CD8-positive, alpha-beta memory T cell (primary cell): ENCODE measurements at regions not wholly inside any gene's neighbourhood (a gene's known extent, or its start where the extent isn't known, plus 50 kb on each side); places are given as distances from the start of the nearest gene placed in this dataset.

Source experiments
- CTCF ChIA-PET: fragments of 350-600 bp; sonication (Branson Sonifier 250); formaldehyde crosslinking; loops from one replicate; lab custom pipeline; 2021; ENCODE audit warnings: antibody characterized with exemption; lab: Charles Lee
- POLR2A ChIA-PET: fragments of 350-600 bp; sonication (Branson Sonifier 250); formaldehyde crosslinking; loops from one replicate; lab custom pipeline; 2021; ENCODE audit warnings: antibody characterized with exemption; lab: Charles Lee
- DNase-seq, 5 donors: peaks; one replicate each; pipeline versions ENCODE4 v3.0.0 to v3.0.0-alpha.2; 2020 to 2022; ENCODE audit warnings: mixed read lengths in 1 of 5
- H3K27ac ChIP-seq: one replicate; pipeline ENCODE4 v1.7.0; 2013; ENCODE audit warnings: low read depth, mild to moderate bottlenecking, low read length, moderate library complexity
- H3K27me3 ChIP-seq: 2 replicates; pipeline ENCODE4 v1.7.0; 2013; ENCODE audit warnings: low read length, mild to moderate bottlenecking; ENCODE audit not compliant: insufficient read depth, poor library complexity, severe bottlenecking
- H3K36me3 ChIP-seq: 2 replicates; pipeline ENCODE4 v1.7.0; 2013; ENCODE audit warnings: mild to moderate bottlenecking, low read length, moderate library complexity; ENCODE audit not compliant: insufficient read depth
- H3K4me1 ChIP-seq: 2 replicates; pipeline ENCODE4 v1.7.0; 2013; ENCODE audit warnings: mild to moderate bottlenecking, low read length, moderate library complexity; ENCODE audit not compliant: insufficient read depth
- H3K4me3 ChIP-seq: 2 replicates; pipeline ENCODE4 v1.7.0; 2013; ENCODE audit warnings: mild to moderate bottlenecking, low read length
- H3K9me3 ChIP-seq: 2 replicates; pipeline ENCODE4 v1.7.0; 2013; ENCODE audit warnings: mild to moderate bottlenecking, low read length
- H3K27ac Mint-ChIP-seq, 8 donors: one replicate each; pipeline ENCODE4 v1.8.0; 2020 to 2021; ENCODE audit warnings: mixed read lengths in 8 of 8, mild to moderate bottlenecking in 6 of 8, inconsistent platforms in 3 of 8, moderate library complexity in 3 of 8
- H3K27me3 Mint-ChIP-seq, 2 donors: one replicate each; pipeline ENCODE4 v1.8.0; 2020 to 2021; ENCODE audit warnings: mixed read lengths in 2 of 2, mild to moderate bottlenecking in 1 of 2, moderate library complexity in 1 of 2
- H3K36me3 Mint-ChIP-seq, 3 donors: one replicate each; pipeline ENCODE4 v1.8.0; 2020 to 2021; ENCODE audit warnings: mixed read lengths in 3 of 3, inconsistent platforms in 1 of 3, mild to moderate bottlenecking in 1 of 3
- H3K4me1 Mint-ChIP-seq, 3 donors: one replicate each; pipeline ENCODE4 v1.8.0; 2020 to 2021; ENCODE audit warnings: mixed read lengths in 3 of 3, inconsistent platforms in 1 of 3, mild to moderate bottlenecking in 1 of 3
- H3K4me3 Mint-ChIP-seq, 7 donors: one replicate each; pipeline ENCODE4 v1.8.0; 2020 to 2021; ENCODE audit warnings: mixed read lengths in 7 of 7, mild to moderate bottlenecking in 6 of 7, moderate library complexity in 4 of 7, inconsistent platforms in 2 of 7
- H3K9me3 Mint-ChIP-seq, 5 donors: one replicate each; pipeline ENCODE4 v1.8.0; 2020 to 2022; ENCODE audit warnings: mixed read lengths in 5 of 5, mild to moderate bottlenecking in 3 of 5, moderate library complexity in 2 of 5, inconsistent platforms in 1 of 5

- no peak overlapping the region for H3K4me3 ChIP-seq
- ChIA-PET CTCF (no interaction called here), POLR2A (no interaction called here)
- Mint-ChIP-seq H3K27me3 (peaks cover 0 to 3% of the 10 kb centered on the region in 2 donors), H3K4me3 (no peak overlapping the region), H3K4me1 (no peaks in the 10 kb centered on the region), H3K27ac (no peak overlapping the region), H3K36me3 (no peaks in the 10 kb centered on the region), H3K9me3 (peaks cover 0 to 32% (median 14%) of the 10 kb centered on the region in 5 donors)
- H3K27me3 ChIP-seq: no peaks in the 10 kb centered on the region
- no peak overlapping the region for H3K27ac ChIP-seq
- H3K9me3 ChIP-seq: no peaks in the 10 kb centered on the region
- H3K4me1 ChIP-seq: no peaks in the 10 kb centered on the region
- DNase-seq: no peak
- no peaks in the 10 kb centered on the region for H3K36me3 ChIP-seq
Observed at GRCh38 chrX:10922835-10923234, 188.3 kb upstream of the HCCS start.

- Mint-ChIP-seq H3K9me3 (peaks cover 0 to 35% (median 16%) of the 10 kb centered on the region in 5 donors), H3K4me1 (no peaks in the 10 kb centered on the region), H3K36me3 (no peaks in the 10 kb centered on the region), H3K4me3 (no peak overlapping the region), H3K27me3 (peaks cover 0 to 3% of the 10 kb centered on the region in 2 donors), H3K27ac (no peak overlapping the region)
- H3K27ac ChIP-seq: no peak overlapping the region
- POLR2A ChIA-PET: no interaction called here
- no peak for DNase-seq
- no peak overlapping the region for H3K4me3 ChIP-seq
- H3K9me3 ChIP-seq: no peaks in the 10 kb centered on the region
- no peaks in the 10 kb centered on the region for H3K27me3 ChIP-seq
- H3K36me3 ChIP-seq: no peaks in the 10 kb centered on the region
- no peaks in the 10 kb centered on the region for H3K4me1 ChIP-seq
- CTCF ChIA-PET: no interaction called here
Observed at GRCh38 chrX:10923466-10923865, 187.7 kb upstream of the HCCS start.

GRCh38 chrX:10926404-10926803 lies 184.7 kb upstream of the HCCS start:
- POLR2A ChIA-PET: no interaction called here
- Mint-ChIP-seq H3K4me1 (no peaks in the 10 kb centered on the region), H3K36me3 (no peaks in the 10 kb centered on the region), H3K4me3 (no peak overlapping the region), H3K27ac (no peak overlapping the region), H3K9me3 (peaks cover 0 to 37% (median 15%) of the 10 kb centered on the region in 5 donors), H3K27me3 (no peaks in the 10 kb centered on the region)
- H3K36me3 ChIP-seq: no peaks in the 10 kb centered on the region
- H3K4me1 ChIP-seq: no peaks in the 10 kb centered on the region
- DNase-seq: no peak
- CTCF ChIA-PET: no interaction called here
- H3K4me3 ChIP-seq: no peak overlapping the region
- no peaks in the 10 kb centered on the region for H3K9me3 ChIP-seq
- H3K27ac ChIP-seq: no peak overlapping the region
- H3K27me3 ChIP-seq: no peaks in the 10 kb centered on the region

GRCh38 chrX:10926891-10927290 lies 184.2 kb upstream of the HCCS start:
- no peaks in the 10 kb centered on the region for H3K9me3 ChIP-seq
- H3K4me3 ChIP-seq: no peak overlapping the region
- H3K27ac Mint-ChIP-seq: no peak overlapping the region
- H3K4me1 ChIP-seq: no peaks in the 10 kb centered on the region
- no peak for DNase-seq
- H3K4me3 Mint-ChIP-seq: no peak overlapping the region
- no peak overlapping the region for H3K27ac ChIP-seq
- H3K27me3 ChIP-seq: no peaks in the 10 kb centered on the region
- peaks cover 0 to 39% (median 15%) of the 10 kb centered on the region in 5 donors for H3K9me3 Mint-ChIP-seq
- no peaks in the 10 kb centered on the region for H3K4me1 Mint-ChIP-seq
- no peaks in the 10 kb centered on the region for H3K36me3 Mint-ChIP-seq
- H3K36me3 ChIP-seq: no peaks in the 10 kb centered on the region
- POLR2A ChIA-PET: no interaction called here
- CTCF ChIA-PET: no interaction called here
- no peaks in the 10 kb centered on the region for H3K27me3 Mint-ChIP-seq

GRCh38 chrX:10929747-10930146 lies 181.4 kb upstream of the HCCS start:
- Mint-ChIP-seq H3K4me1 (no peaks in the 10 kb centered on the region), H3K36me3 (no peaks in the 10 kb centered on the region), H3K9me3 (peaks cover 0 to 38% (median 21%) of the 10 kb centered on the region in 5 donors), H3K4me3 (no peak overlapping the region), H3K27me3 (peaks cover 0 to 1% of the 10 kb centered on the region in 2 donors), H3K27ac (no peak overlapping the region)
- Histone ChIP-seq H3K4me3 (no peak overlapping the region), H3K27me3 (no peaks in the 10 kb centered on the region), H3K9me3 (no peaks in the 10 kb centered on the region), H3K4me1 (no peaks in the 10 kb centered on the region), H3K36me3 (no peaks in the 10 kb centered on the region), H3K27ac (no peak overlapping the region)
- ChIA-PET CTCF (no interaction called here), POLR2A (no interaction called here)
- DNase-seq: no peak

- ChIA-PET POLR2A (no interaction called here), CTCF (no interaction called here)
- H3K36me3 ChIP-seq: no peaks in the 10 kb centered on the region
- no peaks in the 10 kb centered on the region for H3K4me1 ChIP-seq
- Mint-ChIP-seq H3K4me1 (no peaks in the 10 kb centered on the region), H3K4me3 (no peak overlapping the region), H3K36me3 (no peaks in the 10 kb centered on the region), H3K9me3 (peaks cover 0 to 40% (median 22%) of the 10 kb centered on the region in 5 donors), H3K27ac (no peak overlapping the region), H3K27me3 (peaks cover 0 to 1% of the 10 kb centered on the region in 2 donors)
- no peak for DNase-seq
- no peak overlapping the region for H3K4me3 ChIP-seq
- no peak overlapping the region for H3K27ac ChIP-seq
- H3K27me3 ChIP-seq: no peaks in the 10 kb centered on the region
- no peaks in the 10 kb centered on the region for H3K9me3 ChIP-seq
Observed at GRCh38 chrX:10930151-10930550, 181.0 kb upstream of the HCCS start.

GRCh38 chrX:10931976-10932375 lies 179.2 kb upstream of the HCCS start:
- no peaks in the 10 kb centered on the region for H3K9me3 ChIP-seq
- H3K4me1 Mint-ChIP-seq: no peaks in the 10 kb centered on the region
- no peak overlapping the region for H3K27ac ChIP-seq
- peaks cover 0 to 37% (median 20%) of the 10 kb centered on the region in 5 donors for H3K9me3 Mint-ChIP-seq
- ChIA-PET CTCF (no interaction called here), POLR2A (no interaction called here)
- H3K27me3 ChIP-seq: no peaks in the 10 kb centered on the region
- no peaks in the 10 kb centered on the region for H3K4me1 ChIP-seq
- H3K36me3 Mint-ChIP-seq: no peaks in the 10 kb centered on the region
- no peak overlapping the region for H3K27ac Mint-ChIP-seq
- DNase-seq: no peak
- no peak overlapping the region for H3K4me3 Mint-ChIP-seq
- no peaks in the 10 kb centered on the region for H3K36me3 ChIP-seq
- no peak overlapping the region for H3K4me3 ChIP-seq
- H3K27me3 Mint-ChIP-seq: peaks cover 0 to 1% of the 10 kb centered on the region in 2 donors

- no peak overlapping the region for H3K27ac ChIP-seq
- no peak overlapping the region for H3K4me3 Mint-ChIP-seq
- ChIA-PET CTCF (no interaction called here), POLR2A (no interaction called here)
- no peak for DNase-seq
- peaks cover 0 to 28% (median 17%) of the 10 kb centered on the region in 5 donors for H3K9me3 Mint-ChIP-seq
- H3K4me3 ChIP-seq: no peak overlapping the region
- H3K27me3 ChIP-seq: no peaks in the 10 kb centered on the region
- H3K4me1 Mint-ChIP-seq: no peaks in the 10 kb centered on the region
- no peaks in the 10 kb centered on the region for H3K4me1 ChIP-seq
- no peaks in the 10 kb centered on the region for H3K9me3 ChIP-seq
- no peaks in the 10 kb centered on the region for H3K36me3 Mint-ChIP-seq
- no peaks in the 10 kb centered on the region for H3K36me3 ChIP-seq
- no peak overlapping the region for H3K27ac Mint-ChIP-seq
- peaks cover 0 to 1% of the 10 kb centered on the region in 2 donors for H3K27me3 Mint-ChIP-seq
Observed at GRCh38 chrX:10932842-10933440, 178.2 kb upstream of the HCCS start.
